Embryonic facial prominence (tissue), 1 donor: ENCODE measurements at regions not wholly inside any gene's neighbourhood (a gene's known extent, or its start where the extent isn't known, plus 50 kb on each side); places are given as distances from the start of the nearest gene placed in this dataset.
"Not testable (repeated sequence)": the region's sequence is repeated elsewhere in the genome, so short reads cannot be mapped to it uniquely, and the experiment has no call there.

ENCODE experiments used
- DNase-seq: peaks from one replicate; pipeline ENCODE4 v3.0.0-alpha.2; 2016; ENCODE audit errors: extremely low spot score

- no peak for DNase-seq
Observed at GRCh38 chr11:91158891-91159537, 936.2 kb upstream of the CHORDC1 start.

GRCh38 chr11:91158297-91158696 is 935.4 kb upstream of the CHORDC1 start:
- DNase-seq, result no peak

DNA sequence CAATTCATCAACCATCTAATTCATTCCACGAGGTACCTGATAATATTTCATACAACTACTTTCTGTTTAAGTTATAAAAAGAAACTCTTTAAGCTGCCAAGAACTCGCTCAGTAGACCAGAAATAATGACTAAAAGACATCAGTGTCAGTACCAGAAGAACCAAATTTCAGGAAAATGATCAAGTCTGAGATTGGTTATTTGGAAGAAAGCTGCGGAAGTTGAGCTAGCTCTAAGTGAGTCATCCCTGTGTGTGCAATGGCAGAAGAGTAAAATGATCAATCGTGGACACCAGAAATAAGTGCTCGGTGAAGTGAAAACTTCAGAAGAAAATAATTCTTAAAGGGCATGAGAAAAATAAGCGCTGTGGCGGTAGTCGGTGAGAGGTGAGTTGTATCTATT is 933.2 kb upstream of the CHORDC1 start:
- no peak for DNase-seq

DNA sequence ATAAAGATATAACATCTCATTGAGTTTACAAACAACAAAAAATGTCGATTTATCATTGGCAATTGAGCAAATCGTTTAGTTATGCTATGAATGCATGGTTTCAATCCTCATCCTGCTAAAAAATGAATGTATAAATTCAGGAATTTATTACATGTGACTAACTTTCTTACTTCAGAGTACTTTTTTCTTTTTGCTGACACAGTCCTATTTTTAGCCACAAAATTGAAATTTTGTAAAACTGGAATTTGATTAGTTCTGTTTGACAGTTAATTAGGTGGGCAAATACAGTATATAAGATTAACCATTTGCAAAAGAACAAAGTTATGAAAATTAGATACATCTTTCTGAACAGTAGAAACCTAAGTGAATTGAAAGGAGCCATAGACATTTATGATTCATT is 925.0 kb upstream of the CHORDC1 start:
- DNase-seq, result no peak

GRCh38 chr11:91141655-91142054 is 918.8 kb upstream of the CHORDC1 start:
- no peak for DNase-seq

GRCh38 chr11:91136631-91137030 is 913.8 kb upstream of the CHORDC1 start:
- DNase-seq, result no peak

DNA sequence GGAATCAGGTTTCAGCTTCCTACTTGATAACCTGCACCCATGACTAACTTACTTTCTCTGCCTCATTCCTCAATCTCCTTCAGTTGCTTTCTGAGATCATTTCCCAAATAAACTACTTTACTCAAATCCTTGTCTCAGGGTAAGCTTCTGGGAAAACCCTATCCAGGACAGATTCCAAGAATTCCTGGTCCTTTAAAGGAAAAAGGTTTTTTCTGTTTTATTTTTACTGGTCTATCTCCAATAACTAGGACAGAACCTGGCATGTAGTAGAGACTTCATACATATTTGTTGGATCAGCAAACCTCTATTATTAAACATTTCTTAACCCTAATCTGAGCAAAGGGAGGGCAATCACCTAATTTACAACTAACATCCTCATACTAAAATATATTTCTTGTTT is 910.5 kb upstream of the CHORDC1 start:
- no peak for DNase-seq

GRCh38 chr11:91129596-91129995 is 906.7 kb upstream of the CHORDC1 start:
- DNase-seq, result no peak

- DNase-seq, result no peak
Observed at GRCh38 chr11:91124363-91124762, 901.5 kb upstream of the CHORDC1 start.

DNA sequence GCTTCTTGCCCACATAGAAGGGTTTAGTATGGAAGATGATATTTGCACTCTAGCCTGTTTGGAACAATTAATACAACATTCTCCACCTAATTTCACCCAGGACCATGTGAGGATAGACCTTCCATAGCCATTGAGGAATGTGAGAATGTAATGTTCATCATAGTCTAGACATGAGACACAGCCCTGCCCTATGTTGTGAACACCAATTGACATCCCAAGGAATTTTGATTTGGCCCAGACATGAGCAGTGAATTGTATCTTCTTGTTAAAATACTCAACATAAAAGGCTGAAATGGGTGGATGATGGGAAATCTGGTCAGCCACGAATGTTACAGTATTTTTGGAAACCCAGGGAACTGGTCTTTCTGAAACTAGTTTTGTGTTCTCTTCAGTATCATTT is 892.3 kb upstream of the CHORDC1 start:
- DNase-seq, result no peak

DNA sequence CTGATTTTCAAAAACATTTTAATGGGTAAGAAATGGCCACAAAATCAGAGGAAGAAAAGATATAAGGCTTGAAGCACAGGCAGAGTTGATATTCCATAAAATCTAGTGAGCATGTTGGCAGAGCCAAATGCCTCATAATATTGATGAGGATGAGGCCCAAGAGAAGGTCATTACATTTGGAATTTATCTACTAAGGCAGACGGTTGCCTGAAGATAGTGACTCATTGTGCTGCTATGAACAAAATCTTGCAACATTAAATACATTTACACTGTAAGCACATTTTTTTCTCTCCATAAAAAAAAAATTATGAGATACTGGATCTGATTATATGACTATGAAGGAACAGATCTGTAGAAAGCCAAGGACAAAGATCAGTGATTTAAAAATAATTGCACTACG is 881.4 kb upstream of the CHORDC1 start:
- DNase-seq, result no peak

- no peak for DNase-seq
Observed at GRCh38 chr11:91100427-91100826, 877.6 kb upstream of the CHORDC1 start.

GRCh38 chr11:91097083-91097482 is 874.2 kb upstream of the CHORDC1 start:
- no peak for DNase-seq

- no peak for DNase-seq
Observed at GRCh38 chr11:91093141-91093540, 870.3 kb upstream of the CHORDC1 start.

DNA sequence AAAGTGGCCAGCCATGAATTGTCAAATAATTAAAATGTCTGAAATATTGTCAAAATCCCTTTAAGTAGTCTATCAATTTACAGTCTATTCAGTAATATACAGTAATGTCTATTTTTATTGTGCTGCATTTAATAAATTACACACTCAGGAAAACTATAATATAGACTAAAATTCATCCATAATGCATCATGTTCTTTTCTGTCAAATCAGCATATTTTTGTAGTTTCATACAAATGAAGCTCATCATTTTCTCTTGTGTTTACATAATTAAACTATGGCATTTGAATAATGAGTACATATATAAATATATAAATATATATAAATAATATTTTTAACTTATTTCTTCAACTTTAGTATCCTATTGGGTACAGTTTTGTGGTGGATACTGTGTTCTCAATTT is 868.7 kb upstream of the CHORDC1 start:
- no peak for DNase-seq

- no peak for DNase-seq
Observed at GRCh38 chr11:91086028-91086427, 863.2 kb upstream of the CHORDC1 start.

GRCh38 chr11:91082255-91082654 is 859.4 kb upstream of the CHORDC1 start:
- DNase-seq, result no peak

GRCh38 chr11:91081440-91082043 is 858.7 kb upstream of the CHORDC1 start:
- no peak for DNase-seq

DNA sequence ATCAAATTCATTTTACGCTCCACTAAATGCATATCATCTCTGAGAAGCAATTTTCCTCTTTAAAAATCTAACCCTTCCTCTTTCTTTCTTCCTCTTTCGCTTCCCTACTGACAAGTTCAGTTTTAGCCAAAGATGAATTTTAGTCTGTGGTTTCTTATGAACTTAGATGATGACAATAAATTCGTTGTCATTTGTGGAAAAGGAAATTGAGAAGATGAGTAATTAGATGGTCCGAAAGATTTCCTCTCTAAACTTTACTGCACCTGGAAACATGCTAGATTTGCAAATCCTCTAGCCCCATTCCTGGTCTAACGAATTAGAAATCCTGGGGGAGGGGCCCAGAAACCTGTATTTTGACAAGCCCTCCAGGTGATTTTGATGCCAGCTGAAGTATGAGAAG is 855.4 kb upstream of the CHORDC1 start:
- DNase-seq, result no peak

- no peak for DNase-seq
Observed at GRCh38 chr11:91075032-91075695, 852.3 kb upstream of the CHORDC1 start.

GRCh38 chr11:91067666-91068065 is 844.8 kb upstream of the CHORDC1 start:
- DNase-seq, result no peak

DNA sequence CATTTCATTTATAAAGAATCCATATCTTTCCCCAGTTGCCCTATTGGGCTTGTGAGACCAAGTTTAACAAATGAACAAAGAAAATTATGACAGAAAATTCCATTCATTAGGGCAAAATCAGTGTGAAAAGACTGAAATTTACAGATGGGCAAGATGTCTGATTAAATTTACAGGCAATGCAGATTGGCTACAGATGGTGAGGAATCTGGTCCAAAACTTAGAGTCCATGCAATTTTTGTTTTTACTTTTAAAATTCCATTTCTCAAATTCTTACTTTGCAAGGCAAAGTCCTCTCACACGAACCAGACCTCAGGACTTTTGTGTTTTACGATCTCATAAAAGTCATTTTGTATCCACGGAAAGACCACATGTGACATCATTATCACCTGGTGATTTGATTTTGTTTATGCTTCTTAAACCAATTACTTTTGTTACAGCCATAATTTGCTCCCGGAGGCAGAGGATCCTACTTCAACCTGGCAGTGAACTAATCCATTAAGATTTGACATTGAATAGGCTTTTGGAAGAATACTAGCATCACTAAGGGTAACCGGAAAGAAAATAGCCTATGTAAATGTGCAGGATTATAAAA is 843.7 kb upstream of the CHORDC1 start:
- DNase-seq, result no peak

GRCh38 chr11:91063399-91063798 is 840.5 kb upstream of the CHORDC1 start:
- not testable (repeated sequence) for DNase-seq
